Adrenal gland (tissue), 9 donors: ENCODE measurements at regions not wholly inside any gene's neighbourhood (a gene's known extent, or its start where the extent isn't known, plus 50 kb on each side); places are given as distances from the start of the nearest gene placed in this dataset.

Experiments
- DNase-seq, 7 donors: peaks; one replicate each; pipeline ENCODE4 v3.0.0-alpha.2; 2019 to 2020
- H3K27ac ChIP-seq, 5 donors: fragments of 200-600 bp; sonication (generic) in 4 of 5; 1 replicate in 3 of 5; 2 replicates in 2 of 5; pipeline versions ENCODE4 v1.5.1 to v1.8.0; 2016 to 2020; ENCODE audit warnings: mild to moderate bottlenecking in 1 of 5
- H3K27me3 ChIP-seq: fragments of 200-600 bp; 2 replicates; pipeline ENCODE4 v1.8.0; 2021
- H3K36me3 ChIP-seq, 2 donors: fragments of 200-600 bp; replicated peaks in 1 of 2; 1 replicate in 1 of 2; 2 replicates in 1 of 2; pipeline versions ENCODE4 v1.5.1 to v1.8.0; 2018 to 2022
- H3K4me1 ChIP-seq, 2 donors: fragments of 200-600 bp; replicated peaks in 1 of 2; 1 replicate in 1 of 2; 2 replicates in 1 of 2; pipeline versions ENCODE4 v1.5.1 to v1.8.0; 2018 to 2021
- H3K4me3 ChIP-seq, 4 donors: fragments of 200-600 bp; sonication (generic) in 3 of 4; one replicate each; pipeline ENCODE4 v1.5.1; 2016 to 2018
- H3K9me3 ChIP-seq, 3 donors: fragments of 200-600 bp; sonication (generic) in 1 of 3; replicated peaks in 1 of 3; 1 replicate in 2 of 3; 2 replicates in 1 of 3; pipeline versions ENCODE4 v1.5.1 to v1.8.0; 2016 to 2021
- CTCF ChIP-seq, 6 experiments: fragments of 450-650 bp in 4 of 6; fragments of 200-600 bp in 2 of 6; sonication (generic) in 1 of 6; IDR thresholded peaks; 1 replicate in 5 of 6; 2 replicates in 1 of 6; pipeline versions ENCODE4 v1.5.1 to v1.8.0; 2016 to 2021; ENCODE audit warnings: antibody characterized with exemption in 6 of 6, mild to moderate bottlenecking in 2 of 6, moderate library complexity in 1 of 6
- POLR2A ChIP-seq, 2 donors: fragments of 450-650 bp; IDR thresholded peaks; one replicate each; pipeline ENCODE4 v1.6.1; 2017; ENCODE audit warnings: antibody characterized with exemption in 2 of 2, mild to moderate bottlenecking in 2 of 2, moderate library complexity in 1 of 2
- WGBS, 4 donors: extraction: QIAGEN DNeasy Blood & Tissue Kit in 2 of 4; methylation state at CpG; one replicate each; pipeline versions ENCODE4 v1.1.5 to v1.1.7; 2013 to 2017; 5-methylcytosine and 5-hydroxymethylcytosine counted together
- intact Hi-C, 2 donors: fragments of 100-400 bp; cut with DNase I; formaldehyde crosslinking; loops; one replicate each; pipeline versions ENCODE4 v1.14.1 to v1.15.0; 2022 to 2023
- donor health status: healthy with polysubstance abuse.
- donor health status: Bipolar disorder and iron deficiency.
- donor health status: DM: yes; HTN: yes; CAD: no.
- donor health status: DM: no; HTN: no; CAD: no.
- donor health status: DM: no; HTN: no; CAD: no.

DNA sequence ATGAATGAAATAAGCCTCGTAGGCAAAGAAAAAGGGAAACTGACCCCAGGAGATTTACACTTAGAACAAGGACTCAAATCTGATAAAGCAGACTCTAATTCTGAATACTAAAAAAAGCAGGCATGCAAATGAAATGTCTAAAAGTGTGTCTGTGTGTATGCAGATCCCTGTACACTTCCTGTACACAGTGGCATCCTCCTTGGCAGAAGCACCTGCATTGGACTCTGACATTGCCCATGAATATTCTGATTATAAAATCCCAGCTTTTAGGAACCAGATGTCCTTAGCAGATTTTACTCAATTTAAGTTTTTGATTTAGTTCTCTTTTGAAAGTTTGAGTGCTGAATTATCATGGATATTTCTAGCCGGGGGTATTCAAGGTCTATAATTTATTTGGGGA, 306.0 kb upstream of the CDH8 start:
- H3K36me3 ChIP-seq, result no peaks in the 10 kb centered on the region
- H3K4me3 ChIP-seq, result no peak overlapping the region
- H3K9me3 ChIP-seq, result no peaks in the 10 kb centered on the region
- intact Hi-C loops, result no loop called here
- TF ChIP-seq POLR2A (IDR thresholded peaks at IDR 0.05) (no peak), CTCF (IDR thresholded peaks at IDR 0.05) (no peak)
- DNase-seq, result no peak
- WGBS, 4 donors, result 75 to 86% (median 78%) methylated on average over 2 of the region's 2 CpGs
- H3K27me3 ChIP-seq, result no peaks in the 10 kb centered on the region
- no peak overlapping the region for H3K27ac ChIP-seq
- no peaks in the 10 kb centered on the region for H3K4me1 ChIP-seq

GRCh38 chr16:62335356-62335755, 299.1 kb upstream of the CDH8 start:
- no peak for DNase-seq
- TF ChIP-seq CTCF (IDR thresholded peaks at IDR 0.05), result no peak
- no peak for TF ChIP-seq POLR2A (IDR thresholded peaks at IDR 0.05)
- no peaks in the 10 kb centered on the region for H3K36me3 ChIP-seq

DNA sequence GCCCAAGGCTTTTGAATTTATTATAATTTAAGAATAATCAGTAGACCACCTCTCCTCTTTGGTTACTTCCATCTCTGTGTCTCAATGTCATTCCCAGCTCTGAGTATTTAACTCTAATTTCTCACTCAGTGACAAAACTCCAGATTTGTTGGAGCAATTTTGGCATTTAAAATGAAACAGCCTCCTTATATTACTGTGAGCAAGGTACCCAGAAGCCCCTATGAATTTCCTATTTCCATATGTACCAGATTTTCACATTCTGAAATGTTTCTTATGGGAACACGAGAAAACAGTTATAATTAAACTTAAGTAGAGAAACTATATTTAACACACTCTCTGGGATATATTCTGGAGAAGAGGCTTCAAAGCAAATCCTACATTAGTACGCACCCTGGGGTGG, 285.4 kb upstream of the CDH8 start:
- Histone ChIP-seq H3K27ac (no peak overlapping the region), H3K27me3 (no peaks in the 10 kb centered on the region), H3K4me1 (no peaks in the 10 kb centered on the region), H3K9me3 (no peaks in the 10 kb centered on the region), H3K4me3 (no peak overlapping the region), H3K36me3 (no peaks in the 10 kb centered on the region)
- TF ChIP-seq CTCF (IDR thresholded peaks at IDR 0.05), result no peak
- DNase-seq, result no peak
- intact Hi-C loops, result no loop called here
- 79 to 95% (median 90%) methylated on average over 2 of the region's 2 CpGs for WGBS, 4 donors

More at GRCh38 chr16:62335356-62335755, 299.1 kb upstream of the CDH8 start:
- Histone ChIP-seq H3K27me3 (no peaks in the 10 kb centered on the region), H3K9me3 (no peaks in the 10 kb centered on the region), H3K4me3 (no peak overlapping the region), H3K27ac (no peak overlapping the region), H3K4me1 (no peaks in the 10 kb centered on the region)
- intact Hi-C loops, result no loop called here

DNA sequence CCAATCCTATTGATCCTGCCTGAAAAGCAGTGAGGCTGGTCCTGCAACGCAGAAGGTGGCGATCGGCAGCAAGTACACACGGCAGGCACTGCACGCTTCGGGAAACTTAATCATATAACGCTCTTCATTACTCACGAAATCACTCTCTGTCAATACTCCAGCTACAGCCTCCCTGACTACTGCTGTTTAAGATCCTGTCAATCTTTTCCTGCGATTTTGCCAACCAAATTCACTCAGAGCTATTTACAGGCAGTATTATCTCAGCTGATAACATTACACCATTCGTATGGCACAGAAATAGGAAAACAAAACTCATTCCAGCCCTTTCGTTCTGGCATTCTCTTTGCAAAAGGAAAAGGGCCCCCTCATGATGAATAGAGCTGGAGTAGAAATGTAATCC, 262.4 kb upstream of the CDH8 start:
- intact Hi-C loops, result no loop called here
- Histone ChIP-seq H3K27ac (no peak overlapping the region), H3K36me3 (no peaks in the 10 kb centered on the region), H3K9me3 (no peaks in the 10 kb centered on the region), H3K27me3 (no peaks in the 10 kb centered on the region), H3K4me1 (no peaks in the 10 kb centered on the region), H3K4me3 (no peak overlapping the region)
- WGBS, 4 donors, result 66 to 77% (median 72%) methylated on average over 11 of the region's 11 CpGs
- DNase-seq, result no peak
- TF ChIP-seq CTCF (IDR thresholded peaks at IDR 0.05) (no peak), POLR2A (IDR thresholded peaks at IDR 0.05) (no peak)
